Peyer's patch (tissue), 4 donors: ENCODE measurements at regions not wholly inside any gene's neighbourhood (a gene's known extent, or its start where the extent isn't known, plus 50 kb on each side); places are given as distances from the start of the nearest gene placed in this dataset.
A peak's percentile ranks its signal among the peaks of the same experiment; 100 is the strongest.

Experiments used
- DNase-seq, 3 donors: peaks; one replicate each; pipeline ENCODE4 v3.0.0-alpha.2; 2017 to 2019
- H3K27ac ChIP-seq, 4 donors: fragments of 200-600 bp; sonication (generic); one replicate each; pipeline ENCODE4 v1.5.1; 2016 to 2019
- H3K27me3 ChIP-seq, 2 donors: fragments of 200-600 bp; sonication (generic); one replicate each; pipeline ENCODE4 v1.5.1; 2019
- H3K36me3 ChIP-seq, 3 donors: fragments of 200-600 bp; sonication (generic); one replicate each; pipeline ENCODE4 v1.5.1; 2016 to 2019
- H3K4me1 ChIP-seq, 4 donors: fragments of 200-600 bp; sonication (generic); one replicate each; pipeline ENCODE4 v1.5.1; 2016 to 2019
- H3K4me3 ChIP-seq, 4 donors: fragments of 200-600 bp; sonication (generic); 1 replicate in 3 of 4; 2 replicates in 1 of 4; pipeline ENCODE4 v1.5.1; 2016 to 2019; ENCODE audit warnings: mild to moderate bottlenecking in 1 of 4
- H3K9me3 ChIP-seq, 4 donors: fragments of 200-600 bp; sonication (generic); one replicate each; pipeline ENCODE4 v1.5.1; 2016 to 2019; ENCODE audit warnings: mild to moderate bottlenecking in 1 of 4
- CTCF ChIP-seq, 6 experiments: fragments of 450-650 bp in 4 of 6; fragments of 200-600 bp in 2 of 6; sonication (generic) in 1 of 6; IDR thresholded peaks; one replicate each; pipeline ENCODE4 v1.5.1; 2017 to 2019; ENCODE audit warnings: antibody characterized with exemption in 6 of 6, mild to moderate bottlenecking in 3 of 6, moderate library complexity in 1 of 6
- POLR2A ChIP-seq, 2 donors: fragments of 450-650 bp; IDR thresholded peaks; one replicate each; pipeline ENCODE4 v1.5.1; 2017; ENCODE audit warnings: antibody characterized with exemption in 2 of 2, mild to moderate bottlenecking in 2 of 2, moderate library complexity in 2 of 2

- TF ChIP-seq CTCF (IDR thresholded peaks at IDR 0.05) (no peak), POLR2A (IDR thresholded peaks at IDR 0.05) (no peak)
- Histone ChIP-seq H3K4me3 (no peak overlapping the region), H3K36me3 (no peaks in the 10 kb centered on the region), H3K27ac (no peak overlapping the region), H3K27me3 (no peaks in the 10 kb centered on the region), H3K9me3 (no peaks in the 10 kb centered on the region), H3K4me1 (peaks cover 0 to 11% (median 0%) of the 10 kb centered on the region in 4 donors)
- no peak for DNase-seq
These were observed 67.8 kb downstream of the RGS2 start for GRCh38 chr1:192876633-192877032.

- Histone ChIP-seq H3K27ac (peak overlapping the region in 2 of 4 donors; percentile 27 to 32), H3K27me3 (no peaks in the 10 kb centered on the region)
- DNase-seq = no peak
These were observed 68.5 kb downstream of the RGS2 start for GRCh38 chr1:192877283-192877886.

GRCh38 chr1:192878249-192878648 lies 69.4 kb downstream of the RGS2 start:
- TF ChIP-seq CTCF (IDR thresholded peaks at IDR 0.05) (no peak), POLR2A (IDR thresholded peaks at IDR 0.05) (no peak)
- no peaks in the 10 kb centered on the region for H3K9me3 ChIP-seq
- H3K36me3 ChIP-seq = no peaks in the 10 kb centered on the region
- no peaks in the 10 kb centered on the region for H3K27me3 ChIP-seq
- no peak overlapping the region for H3K4me3 ChIP-seq
- DNase-seq = no peak
- H3K27ac ChIP-seq = peak overlapping the region in 2 of 4 donors; percentile 27 to 32
- H3K4me1 ChIP-seq = peaks cover 0 to 11% (median 0%) of the 10 kb centered on the region in 4 donors

More at GRCh38 chr1:192877283-192877886, 68.5 kb downstream of the RGS2 start:
- Histone ChIP-seq H3K9me3 (no peaks in the 10 kb centered on the region), H3K4me1 (peaks cover 0 to 11% (median 0%) of the 10 kb centered on the region in 4 donors), H3K36me3 (no peaks in the 10 kb centered on the region), H3K4me3 (no peak overlapping the region)
- TF ChIP-seq POLR2A (IDR thresholded peaks at IDR 0.05) = no peak
- no peak for TF ChIP-seq CTCF (IDR thresholded peaks at IDR 0.05)

GRCh38 chr1:192879406-192879805 lies 70.6 kb downstream of the RGS2 start:
- Histone ChIP-seq H3K4me3 (no peak overlapping the region), H3K27me3 (no peaks in the 10 kb centered on the region), H3K36me3 (no peaks in the 10 kb centered on the region), H3K4me1 (peaks cover 0 to 11% (median 0%) of the 10 kb centered on the region in 4 donors), H3K9me3 (no peaks in the 10 kb centered on the region), H3K27ac (no peak overlapping the region)
- TF ChIP-seq POLR2A (IDR thresholded peaks at IDR 0.05) = no peak
- no peak for TF ChIP-seq CTCF (IDR thresholded peaks at IDR 0.05)
- no peak for DNase-seq

- Histone ChIP-seq H3K36me3 (no peaks in the 10 kb centered on the region), H3K27me3 (no peaks in the 10 kb centered on the region), H3K9me3 (no peaks in the 10 kb centered on the region), H3K27ac (no peak overlapping the region), H3K4me1 (peaks cover 0 to 11% (median 0%) of the 10 kb centered on the region in 4 donors), H3K4me3 (no peak overlapping the region)
- DNase-seq = no peak
- TF ChIP-seq CTCF (IDR thresholded peaks at IDR 0.05) (no peak), POLR2A (IDR thresholded peaks at IDR 0.05) (no peak)
These were observed 71.4 kb downstream of the RGS2 start for GRCh38 chr1:192880231-192880630.
